ENCODE measurements at regions not wholly inside any gene's neighbourhood (a gene's known extent, or its start where the extent isn't known, plus 50 kb on each side); places are given as distances from the start of the nearest gene placed in this dataset.

- Histone ChIP-seq H3K4me1 (ENCODE audit: control insufficient read depth in 2 of 2, insufficient read depth in 2 of 2, low read length in 2 of 2) (no peaks in the 10 kb centered on the region), H3K4me2 (replicated peaks; ENCODE audit: low read depth, low read length, poor library complexity, severe bottlenecking) (no peak overlapping the region), H3K27me3 (replicated peaks in 1 of 4; ENCODE audit: control extremely low read depth in 1 of 4, control insufficient read depth in 3 of 4, insufficient read depth in 4 of 4, low read length in 3 of 4) (no peaks in the 10 kb centered on the region), H3K79me2 (ENCODE audit: control insufficient read depth, insufficient read depth, low read length) (no peaks in the 10 kb centered on the region), H2AFZ (ENCODE audit: insufficient read depth, low read depth, low read length, poor library complexity, severe bottlenecking) (no peak overlapping the region), H3K4me3 (ENCODE audit: control extremely low read depth in 1 of 5, extremely low read depth in 1 of 5, insufficient read depth in 1 of 5, low read depth in 2 of 5, low read length in 4 of 5) (no peak overlapping the region), H3K36me3 (replicated peaks in 1 of 2; ENCODE audit: control extremely low read depth in 1 of 2, control insufficient read depth in 1 of 2, extremely low read depth in 1 of 2, insufficient read depth in 2 of 2, low read length in 1 of 2) (no peaks in the 10 kb centered on the region), H3K9ac (ENCODE audit: low read length) (no peak overlapping the region), H3K27ac (ENCODE audit: low read length in 2 of 2) (no peak overlapping the region), H4K20me1 (ENCODE audit: control insufficient read depth, insufficient read depth, low read length, poor library complexity, severe bottlenecking) (no peaks in the 10 kb centered on the region), H3K9me3 (ENCODE audit: control extremely low read depth in 1 of 3, control insufficient read depth in 2 of 3, insufficient read depth in 1 of 3, low read length in 2 of 3) (peaks cover 0 to 4% (median 1%) of the 10 kb centered on the region in 3 donors)
- CTCF ChIA-PET: no interaction called here
- no peaks in the 10 kb centered on the region for H3K27me3 Mint-ChIP-seq
- no peaks in the 10 kb centered on the region for H3K4me1 Mint-ChIP-seq
- POLR2A ChIA-PET: no interaction called here
- TF ChIP-seq CTCF (IDR thresholded peaks at IDR 0.05) (no peak), EZH2 (IDR thresholded peaks at IDR 0.05; ENCODE audit: borderline replicate concordance, insufficient read depth, low read depth, low read length, poor library complexity, severe bottlenecking) (no peak)
- no peak overlapping the region for H3K4me3 Mint-ChIP-seq
- H3K27ac Mint-ChIP-seq: no peak overlapping the region
- no peaks in the 10 kb centered on the region for H3K9me3 Mint-ChIP-seq (ENCODE audit: insufficient read depth)
- DNase-seq (no peak), ATAC-seq (ENCODE audit: low read depth) (no peak)
- intact Hi-C loops (cut with micrococcal nuclease): no loop called here
- 81% methylated on average over 3 of the region's 3 CpGs for WGBS (ENCODE audit: insufficient coverage)
These were observed 1147.5 kb downstream of the DIAPH3 start for GRCh38 chr13:59016250-59016649.

- TF ChIP-seq CTCF (IDR thresholded peaks at IDR 0.05) (no peak), EZH2 (IDR thresholded peaks at IDR 0.05; ENCODE audit: borderline replicate concordance, insufficient read depth, low read depth, low read length, poor library complexity, severe bottlenecking) (no peak)
- Histone ChIP-seq H4K20me1 (ENCODE audit: control insufficient read depth, insufficient read depth, low read length, poor library complexity, severe bottlenecking) (no peaks in the 10 kb centered on the region), H3K27me3 (replicated peaks in 1 of 4; ENCODE audit: control extremely low read depth in 1 of 4, control insufficient read depth in 3 of 4, insufficient read depth in 4 of 4, low read length in 3 of 4) (no peaks in the 10 kb centered on the region), H3K36me3 (replicated peaks in 1 of 2; ENCODE audit: control extremely low read depth in 1 of 2, control insufficient read depth in 1 of 2, extremely low read depth in 1 of 2, insufficient read depth in 2 of 2, low read length in 1 of 2) (no peaks in the 10 kb centered on the region), H3K27ac (ENCODE audit: low read length in 2 of 2) (no peak overlapping the region), H3K9ac (ENCODE audit: low read length) (no peak overlapping the region), H3K9me3 (ENCODE audit: control extremely low read depth in 1 of 3, control insufficient read depth in 2 of 3, insufficient read depth in 1 of 3, low read length in 2 of 3) (peaks cover 0 to 3% (median 1%) of the 10 kb centered on the region in 3 donors), H3K4me1 (ENCODE audit: control insufficient read depth in 2 of 2, insufficient read depth in 2 of 2, low read length in 2 of 2) (no peaks in the 10 kb centered on the region), H2AFZ (ENCODE audit: insufficient read depth, low read depth, low read length, poor library complexity, severe bottlenecking) (no peak overlapping the region), H3K79me2 (ENCODE audit: control insufficient read depth, insufficient read depth, low read length) (no peaks in the 10 kb centered on the region), H3K4me2 (replicated peaks; ENCODE audit: low read depth, low read length, poor library complexity, severe bottlenecking) (no peak overlapping the region), H3K4me3 (ENCODE audit: control extremely low read depth in 1 of 5, extremely low read depth in 1 of 5, insufficient read depth in 1 of 5, low read depth in 2 of 5, low read length in 4 of 5) (no peak overlapping the region)
- CTCF ChIA-PET: no interaction called here
- intact Hi-C loops (cut with micrococcal nuclease): no loop called here
- Mint-ChIP-seq H3K4me3 (no peak overlapping the region), H3K27me3 (no peaks in the 10 kb centered on the region), H3K9me3 (ENCODE audit: insufficient read depth) (peaks cover 2% of the 10 kb centered on the region), H3K4me1 (no peaks in the 10 kb centered on the region), H3K27ac (no peak overlapping the region)
- ATAC-seq (ENCODE audit: low read depth) (no peak), DNase-seq (no peak)
- POLR2A ChIA-PET: no interaction called here
- no CpG with 5 or more reads among the region's 3 CpGs for WGBS (ENCODE audit: insufficient coverage)
These were observed 1139.3 kb downstream of the DIAPH3 start for GRCh38 chr13:59024434-59024833.
